Kidney (tissue), 13 donors: ENCODE measurements at regions not wholly inside any gene's neighbourhood (a gene's known extent, or its start where the extent isn't known, plus 50 kb on each side); places are given as distances from the start of the nearest gene placed in this dataset.

ENCODE experiments used
- DNase-seq, 5 donors: peaks; one replicate each; pipeline ENCODE4 v3.0.0-alpha.2; 2013 to 2020
- FAIRE-seq: peaks from 2 replicates; lab custom pipeline; 2012; peaks lifted over from hg19 to GRCh38; lab: Jason Lieb, UNC
- H3K27ac ChIP-seq, 2 donors: one replicate each; pipeline ENCODE4 v1.7.0; 2013; ENCODE audit warnings: low read depth in 2 of 2, low read length in 2 of 2, inconsistent platforms in 1 of 2
- H3K27me3 ChIP-seq: one replicate; pipeline ENCODE4 v1.7.1; 2013; ENCODE audit warnings: low read length, inconsistent platforms; ENCODE audit not compliant: control insufficient read depth, insufficient read depth
- H3K36me3 ChIP-seq, 3 donors: one replicate each; pipeline versions ENCODE4 v1.7.0 to v1.7.1; 2013; ENCODE audit warnings: low read length in 3 of 3, control low read depth in 1 of 3, inconsistent platforms in 1 of 3; ENCODE audit not compliant: insufficient read depth in 3 of 3, control insufficient read depth in 2 of 3
- H3K4me1 ChIP-seq, 3 donors: one replicate each; pipeline versions ENCODE4 v1.7.0 to v1.7.1; 2013; ENCODE audit warnings: low read length in 3 of 3, inconsistent platforms in 1 of 3, low read depth in 1 of 3; ENCODE audit not compliant: control insufficient read depth in 2 of 3, insufficient read depth in 2 of 3
- H3K4me3 ChIP-seq, 3 donors: one replicate each; pipeline versions ENCODE4 v1.7.0 to v1.8.1; 2013; ENCODE audit warnings: low read length in 3 of 3, control low read depth in 1 of 3, inconsistent platforms in 1 of 3
- H3K9ac ChIP-seq, 3 donors: one replicate each; pipeline versions ENCODE4 v1.7.0 to v1.7.1; 2013; ENCODE audit warnings: low read length in 3 of 3, control low read depth in 1 of 3, inconsistent platforms in 1 of 3
- H3K9me3 ChIP-seq, 3 donors: one replicate each; pipeline versions ENCODE4 v1.7.0 to v1.7.1; 2013; ENCODE audit warnings: low read length in 3 of 3, control low read depth in 1 of 3, inconsistent platforms in 1 of 3; ENCODE audit not compliant: control insufficient read depth in 2 of 3, insufficient read depth in 1 of 3
- CTCF ChIP-seq: IDR thresholded peaks from 3 replicates; pipeline ENCODE4 v1.5.1; 2012; ENCODE audit warnings: mild to moderate bottlenecking, moderate library complexity, borderline replicate concordance; ENCODE audit not compliant: insufficient read depth; ENCODE audit errors: extremely low read depth
- intact Hi-C: fragments of 100-400 bp; cut with DNase I; formaldehyde crosslinking; loops from one replicate; pipeline ENCODE4 v1.11.1; 2022
- donor health status: control.
- donor health status: control.
- donor health status: control.
- donor health status: control.
- donor health status: control.
- donor health status: DM: yes; HTN: yes; CAD: no.
- donor health status: Normal renal cell carcinoma (clear cell type).

- H3K9ac ChIP-seq: peak overlapping the region in 1 of 3 donors; percentile 84
- no peak overlapping the region for H3K27ac ChIP-seq
- FAIRE-seq: no peak
These were observed 67.6 kb downstream of the KPNA2 start for GRCh38 chr17:68103148-68103547.

GRCh38 chr17:68106085-68106484 is 70.5 kb downstream of the KPNA2 start:
- no peak overlapping the region for H3K27ac ChIP-seq
- H3K4me1 ChIP-seq: peaks cover 0 to 5% (median 0%) of the 10 kb centered on the region in 3 donors
- no peaks in the 10 kb centered on the region for H3K36me3 ChIP-seq
- intact Hi-C loops: no loop called here
- no peaks in the 10 kb centered on the region for H3K9me3 ChIP-seq
- no peak overlapping the region for H3K4me3 ChIP-seq
- no peak for TF ChIP-seq CTCF
- H3K9ac ChIP-seq: no peak overlapping the region
- no peak for DNase-seq
- no peaks in the 10 kb centered on the region for H3K27me3 ChIP-seq
- no peak for FAIRE-seq

More at GRCh38 chr17:68103148-68103547, 67.6 kb downstream of the KPNA2 start:
- intact Hi-C loops: no loop called here
- Histone ChIP-seq H3K9me3 (no peaks in the 10 kb centered on the region), H3K36me3 (no peaks in the 10 kb centered on the region), H3K4me3 (peak overlapping the region in 2 of 3 donors; percentile 77 to 78), H3K4me1 (peaks cover 0 to 7% (median 0%) of the 10 kb centered on the region in 3 donors), H3K27me3 (no peaks in the 10 kb centered on the region)
- DNase-seq: peak in 2 of 5 donors; percentile 43 to 71
- no peak for TF ChIP-seq CTCF

GRCh38 chr17:68107373-68107772 is 71.8 kb downstream of the KPNA2 start:
- no peak overlapping the region for H3K4me3 ChIP-seq
- no peak overlapping the region for H3K27ac ChIP-seq
- H3K9ac ChIP-seq: no peak overlapping the region
- no peaks in the 10 kb centered on the region for H3K27me3 ChIP-seq
- peaks cover 0 to 4% (median 0%) of the 10 kb centered on the region in 3 donors for H3K4me1 ChIP-seq
- no peak for FAIRE-seq
- H3K36me3 ChIP-seq: no peaks in the 10 kb centered on the region
- intact Hi-C loops: no loop called here
- H3K9me3 ChIP-seq: no peaks in the 10 kb centered on the region
- TF ChIP-seq CTCF: no peak
- no peak for DNase-seq
